ENCODE measurements at regions not wholly inside any gene's neighbourhood (a gene's known extent, or its start where the extent isn't known, plus 50 kb on each side); places are given as distances from the start of the nearest gene placed in this dataset.

DNA sequence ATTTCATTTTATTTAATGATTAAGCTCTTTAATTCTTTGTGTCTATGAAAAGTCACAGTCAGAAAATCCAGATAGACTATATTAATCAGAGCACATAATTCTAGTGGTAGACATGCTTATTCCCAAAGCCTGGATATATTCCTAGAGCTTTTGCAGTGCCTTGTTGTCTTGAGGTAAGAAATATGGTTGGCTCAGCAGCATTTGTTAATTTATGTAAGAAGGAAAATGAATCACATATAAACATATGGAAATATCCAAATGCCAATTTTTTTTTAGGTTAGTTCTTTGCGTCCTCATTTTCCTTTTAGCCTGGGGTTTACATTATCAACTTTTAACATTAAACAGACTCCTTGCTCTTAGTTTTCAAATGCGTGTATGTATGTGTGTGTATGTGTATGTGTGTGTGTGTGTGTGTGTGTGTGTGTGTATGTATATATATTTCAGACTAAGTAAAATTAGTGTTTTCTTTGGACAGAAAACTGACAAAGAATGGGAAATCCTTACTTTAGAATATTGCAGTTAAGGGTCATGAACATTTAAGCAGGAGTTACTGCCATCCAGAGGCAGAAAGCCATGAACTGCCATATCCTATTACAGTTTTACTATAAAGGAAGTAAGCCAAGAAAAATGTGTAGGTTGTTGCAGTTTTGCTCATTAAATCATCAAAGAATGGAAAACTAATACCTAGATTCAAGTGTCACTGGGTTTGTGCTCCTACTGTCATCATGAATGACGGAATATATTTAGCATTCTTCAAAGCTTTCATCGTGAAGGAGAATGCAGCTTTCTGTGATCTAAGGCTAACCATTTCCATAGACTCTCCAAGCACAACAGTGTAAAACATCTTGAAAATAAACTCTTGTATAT, 477.1 kb upstream of the NR5A2 start (continued):
- TF ChIP-seq REPIN1 (tag by site-specific recombination; IDR thresholded peaks at IDR 0.05; ENCODE audit: low read depth) (no peak), ZNF571 (tag by site-specific recombination; IDR thresholded peaks at IDR 0.05) (no peak), PRDM4 (tag by site-specific recombination; IDR thresholded peaks at IDR 0.05) (no peak), GLIS2 (tag by site-specific recombination; IDR thresholded peaks at IDR 0.05) (no peak), ZNF121 (tag by site-specific recombination; IDR thresholded peaks at IDR 0.05) (no peak), ZNF311 (tag by site-specific recombination; IDR thresholded peaks at IDR 0.05; ENCODE audit: borderline replicate concordance) (no peak), ZNF843 (tag by site-specific recombination; IDR thresholded peaks at IDR 0.05) (peak; percentile 65), HOXC10 (CRISPR knock-in tag; IDR thresholded peaks at IDR 0.05) (no peak), ZNF350 (tag by site-specific recombination; IDR thresholded peaks at IDR 0.05) (no peak), ZNF2 (tag by site-specific recombination; IDR thresholded peaks at IDR 0.05) (0 out of 2 replicates have a peak, but pooled peaks have one; percentile 56), ZNF560 (tag by site-specific recombination; IDR thresholded peaks at IDR 0.05; ENCODE audit: borderline replicate concordance) (no peak), ZNF558 (tag by site-specific recombination; IDR thresholded peaks at IDR 0.05) (no peak), ZNF629 (tag by site-specific recombination; IDR thresholded peaks at IDR 0.05) (peak; percentile 60), ZNF16 (tag by site-specific recombination; IDR thresholded peaks at IDR 0.05; ENCODE audit: low read depth) (no peak), TCF7L2 (IDR thresholded peaks at IDR 0.05; ENCODE audit: borderline replicate concordance, low read depth, low read length) (0 out of 2 replicates have a peak, but pooled peaks have one; percentile 17), ZNF239 (tag by site-specific recombination; IDR thresholded peaks at IDR 0.05) (no peak), ZNF274 (IDR thresholded peaks at IDR 0.05; ENCODE audit: low read length) (no peak), ZNF274 (tag by site-specific recombination; IDR thresholded peaks at IDR 0.05; ENCODE audit: borderline replicate concordance) (no peak), SCRT2 (tag by site-specific recombination; IDR thresholded peaks at IDR 0.05) (no peak), ZNF391 (tag by site-specific recombination; IDR thresholded peaks at IDR 0.05; ENCODE audit: borderline replicate concordance, low read depth) (no peak), ZNF433 (tag by site-specific recombination; IDR thresholded peaks at IDR 0.05; ENCODE audit: low read depth) (no peak), ZNF302 (tag by site-specific recombination; IDR thresholded peaks at IDR 0.05; ENCODE audit: low read depth) (no peak), ZNF521 (tag by site-specific recombination; IDR thresholded peaks at IDR 0.05) (no peak), FEZF1 (tag by site-specific recombination; IDR thresholded peaks at IDR 0.05) (peak; percentile 51), ZNF548 (tag by site-specific recombination; IDR thresholded peaks at IDR 0.05) (no peak), ZNF658 (tag by site-specific recombination; IDR thresholded peaks at IDR 0.05) (no peak), ZNF202 (tag by site-specific recombination; IDR thresholded peaks at IDR 0.05; ENCODE audit: borderline replicate concordance) (no peak)
- TF ChIP-seq, protein P1, sequence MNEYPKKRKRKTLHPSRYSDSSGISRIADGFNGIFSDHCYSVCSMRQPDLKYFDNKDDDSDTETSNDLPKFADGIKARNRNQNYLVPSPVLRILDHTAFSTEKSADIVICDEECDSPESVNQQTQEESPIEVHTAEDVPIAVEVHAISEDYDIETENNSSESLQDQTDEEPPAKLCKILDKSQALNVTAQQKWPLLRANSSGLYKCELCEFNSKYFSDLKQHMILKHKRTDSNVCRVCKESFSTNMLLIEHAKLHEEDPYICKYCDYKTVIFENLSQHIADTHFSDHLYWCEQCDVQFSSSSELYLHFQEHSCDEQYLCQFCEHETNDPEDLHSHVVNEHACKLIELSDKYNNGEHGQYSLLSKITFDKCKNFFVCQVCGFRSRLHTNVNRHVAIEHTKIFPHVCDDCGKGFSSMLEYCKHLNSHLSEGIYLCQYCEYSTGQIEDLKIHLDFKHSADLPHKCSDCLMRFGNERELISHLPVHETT (tag by site-specific recombination; IDR thresholded peaks at IDR 0.05): no peak
- TF ChIP-seq, protein P2, sequence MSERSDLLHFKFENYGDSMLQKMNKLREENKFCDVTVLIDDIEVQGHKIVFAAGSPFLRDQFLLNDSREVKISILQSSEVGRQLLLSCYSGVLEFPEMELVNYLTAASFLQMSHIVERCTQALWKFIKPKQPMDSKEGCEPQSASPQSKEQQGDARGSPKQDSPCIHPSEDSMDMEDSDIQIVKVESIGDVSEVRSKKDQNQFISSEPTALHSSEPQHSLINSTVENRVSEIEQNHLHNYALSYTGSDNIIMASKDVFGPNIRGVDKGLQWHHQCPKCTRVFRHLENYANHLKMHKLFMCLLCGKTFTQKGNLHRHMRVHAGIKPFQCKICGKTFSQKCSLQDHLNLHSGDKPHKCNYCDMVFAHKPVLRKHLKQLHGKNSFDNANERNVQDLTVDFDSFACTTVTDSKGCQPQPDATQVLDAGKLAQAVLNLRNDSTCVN (tag by site-specific recombination; optimal IDR thresholded peaks at IDR 0.05): no peak
- TF ChIP-seq, protein P3, sequence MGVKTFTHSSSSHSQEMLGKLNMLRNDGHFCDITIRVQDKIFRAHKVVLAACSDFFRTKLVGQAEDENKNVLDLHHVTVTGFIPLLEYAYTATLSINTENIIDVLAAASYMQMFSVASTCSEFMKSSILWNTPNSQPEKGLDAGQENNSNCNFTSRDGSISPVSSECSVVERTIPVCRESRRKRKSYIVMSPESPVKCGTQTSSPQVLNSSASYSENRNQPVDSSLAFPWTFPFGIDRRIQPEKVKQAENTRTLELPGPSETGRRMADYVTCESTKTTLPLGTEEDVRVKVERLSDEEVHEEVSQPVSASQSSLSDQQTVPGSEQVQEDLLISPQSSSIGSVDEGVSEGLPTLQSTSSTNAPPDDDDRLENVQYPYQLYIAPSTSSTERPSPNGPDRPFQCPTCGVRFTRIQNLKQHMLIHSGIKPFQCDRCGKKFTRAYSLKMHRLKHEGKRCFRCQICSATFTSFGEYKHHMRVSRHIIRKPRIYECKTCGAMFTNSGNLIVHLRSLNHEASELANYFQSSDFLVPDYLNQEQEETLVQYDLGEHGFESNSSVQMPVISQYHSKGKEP (tag by site-specific recombination; IDR thresholded peaks at IDR 0.05): peak; percentile 50; the same call in 1 of the 2 replicates
- TF ChIP-seq, protein P4, sequence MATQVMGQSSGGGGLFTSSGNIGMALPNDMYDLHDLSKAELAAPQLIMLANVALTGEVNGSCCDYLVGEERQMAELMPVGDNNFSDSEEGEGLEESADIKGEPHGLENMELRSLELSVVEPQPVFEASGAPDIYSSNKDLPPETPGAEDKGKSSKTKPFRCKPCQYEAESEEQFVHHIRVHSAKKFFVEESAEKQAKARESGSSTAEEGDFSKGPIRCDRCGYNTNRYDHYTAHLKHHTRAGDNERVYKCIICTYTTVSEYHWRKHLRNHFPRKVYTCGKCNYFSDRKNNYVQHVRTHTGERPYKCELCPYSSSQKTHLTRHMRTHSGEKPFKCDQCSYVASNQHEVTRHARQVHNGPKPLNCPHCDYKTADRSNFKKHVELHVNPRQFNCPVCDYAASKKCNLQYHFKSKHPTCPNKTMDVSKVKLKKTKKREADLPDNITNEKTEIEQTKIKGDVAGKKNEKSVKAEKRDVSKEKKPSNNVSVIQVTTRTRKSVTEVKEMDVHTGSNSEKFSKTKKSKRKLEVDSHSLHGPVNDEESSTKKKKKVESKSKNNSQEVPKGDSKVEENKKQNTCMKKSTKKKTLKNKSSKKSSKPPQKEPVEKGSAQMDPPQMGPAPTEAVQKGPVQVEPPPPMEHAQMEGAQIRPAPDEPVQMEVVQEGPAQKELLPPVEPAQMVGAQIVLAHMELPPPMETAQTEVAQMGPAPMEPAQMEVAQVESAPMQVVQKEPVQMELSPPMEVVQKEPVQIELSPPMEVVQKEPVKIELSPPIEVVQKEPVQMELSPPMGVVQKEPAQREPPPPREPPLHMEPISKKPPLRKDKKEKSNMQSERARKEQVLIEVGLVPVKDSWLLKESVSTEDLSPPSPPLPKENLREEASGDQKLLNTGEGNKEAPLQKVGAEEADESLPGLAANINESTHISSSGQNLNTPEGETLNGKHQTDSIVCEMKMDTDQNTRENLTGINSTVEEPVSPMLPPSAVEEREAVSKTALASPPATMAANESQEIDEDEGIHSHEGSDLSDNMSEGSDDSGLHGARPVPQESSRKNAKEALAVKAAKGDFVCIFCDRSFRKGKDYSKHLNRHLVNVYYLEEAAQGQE (tag by site-specific recombination; IDR thresholded peaks at IDR 0.05): no peak

Data from HEK293 (cell line).